ENCODE measurements at regions not wholly inside any gene's neighbourhood (a gene's known extent, or its start where the extent isn't known, plus 50 kb on each side); places are given as distances from the start of the nearest gene placed in this dataset.

GRCh38 chr3:17836919-17837318 is 94.5 kb upstream of the TBC1D5 start:
- H3K27me3 ChIP-seq (ENCODE audit: low read length) = no peaks in the 10 kb centered on the region
- H3K4me2 ChIP-seq (ENCODE audit: low read depth, low read length, poor library complexity, severe bottlenecking) = no peak overlapping the region
- H3K79me2 ChIP-seq (ENCODE audit: insufficient read depth, low read length) = no peaks in the 10 kb centered on the region
- TF ChIP-seq, protein P1, sequence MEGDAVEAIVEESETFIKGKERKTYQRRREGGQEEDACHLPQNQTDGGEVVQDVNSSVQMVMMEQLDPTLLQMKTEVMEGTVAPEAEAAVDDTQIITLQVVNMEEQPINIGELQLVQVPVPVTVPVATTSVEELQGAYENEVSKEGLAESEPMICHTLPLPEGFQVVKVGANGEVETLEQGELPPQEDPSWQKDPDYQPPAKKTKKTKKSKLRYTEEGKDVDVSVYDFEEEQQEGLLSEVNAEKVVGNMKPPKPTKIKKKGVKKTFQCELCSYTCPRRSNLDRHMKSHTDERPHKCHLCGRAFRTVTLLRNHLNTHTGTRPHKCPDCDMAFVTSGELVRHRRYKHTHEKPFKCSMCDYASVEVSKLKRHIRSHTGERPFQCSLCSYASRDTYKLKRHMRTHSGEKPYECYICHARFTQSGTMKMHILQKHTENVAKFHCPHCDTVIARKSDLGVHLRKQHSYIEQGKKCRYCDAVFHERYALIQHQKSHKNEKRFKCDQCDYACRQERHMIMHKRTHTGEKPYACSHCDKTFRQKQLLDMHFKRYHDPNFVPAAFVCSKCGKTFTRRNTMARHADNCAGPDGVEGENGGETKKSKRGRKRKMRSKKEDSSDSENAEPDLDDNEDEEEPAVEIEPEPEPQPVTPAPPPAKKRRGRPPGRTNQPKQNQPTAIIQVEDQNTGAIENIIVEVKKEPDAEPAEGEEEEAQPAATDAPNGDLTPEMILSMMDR (IDR thresholded peaks at IDR 0.05; ENCODE audit: insufficient read depth, low read length, poor library complexity, severe bottlenecking) = no peak
- no peak for TF ChIP-seq EZH2phosphoT487 (conservative IDR thresholded peaks at IDR 0.05; ENCODE audit: low read length)
- no peaks in the 10 kb centered on the region for H3K9me2 ChIP-seq (replicated peaks; ENCODE audit: insufficient read depth, low read length)
- H2AFZ ChIP-seq (ENCODE audit: low read depth, low read length, severe bottlenecking) = no peak overlapping the region
- no peak overlapping the region for H3K4me3 ChIP-seq (ENCODE audit: insufficient read depth, low read length, poor library complexity, severe bottlenecking)
- no peak overlapping the region for H3K9ac ChIP-seq (ENCODE audit: low read length)
- H3K36me3 ChIP-seq (ENCODE audit: low read length) = no peaks in the 10 kb centered on the region
- H3F3A ChIP-seq (ENCODE audit: insufficient read depth) = no peaks in the 10 kb centered on the region
- H3K9me3 ChIP-seq (ENCODE audit: insufficient read depth, low read length) = no peaks in the 10 kb centered on the region
- H4K20me1 ChIP-seq (ENCODE audit: low read depth, low read length) = no peaks in the 10 kb centered on the region
- no peak overlapping the region for H3K27ac ChIP-seq (ENCODE audit: low read depth, low read length)

DNA sequence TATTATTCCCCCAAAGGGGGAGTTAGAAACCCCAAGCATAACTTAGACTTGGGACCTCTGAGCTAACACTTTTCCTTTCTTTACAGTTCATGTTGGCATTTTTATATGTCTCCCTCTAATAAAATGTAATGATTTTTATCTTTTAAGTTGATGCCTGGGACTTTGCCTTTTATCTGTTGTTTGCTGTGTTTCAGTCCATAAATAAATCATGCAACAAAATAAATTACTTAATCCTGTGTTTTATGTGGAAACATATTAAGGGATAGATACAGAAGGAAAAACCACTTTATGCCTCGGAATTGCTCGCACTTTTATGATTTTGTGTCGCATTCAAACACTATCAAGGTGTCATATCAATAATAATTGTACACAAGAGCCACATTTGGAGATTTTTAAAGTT is 93.7 kb upstream of the TBC1D5 start:
- H4K20me1 ChIP-seq (ENCODE audit: low read depth, low read length) = no peaks in the 10 kb centered on the region
- H3K9ac ChIP-seq (ENCODE audit: low read length) = no peak overlapping the region
- no peaks in the 10 kb centered on the region for H3K9me3 ChIP-seq (ENCODE audit: insufficient read depth, low read length)
- no peak overlapping the region for H2AFZ ChIP-seq (ENCODE audit: low read depth, low read length, severe bottlenecking)
- no peaks in the 10 kb centered on the region for H3F3A ChIP-seq (ENCODE audit: insufficient read depth)
- no peaks in the 10 kb centered on the region for H3K79me2 ChIP-seq (ENCODE audit: insufficient read depth, low read length)
- no peak overlapping the region for H3K4me2 ChIP-seq (ENCODE audit: low read depth, low read length, poor library complexity, severe bottlenecking)
- no peaks in the 10 kb centered on the region for H3K27me3 ChIP-seq (ENCODE audit: low read length)
- H3K36me3 ChIP-seq (ENCODE audit: low read length) = no peaks in the 10 kb centered on the region
- TF ChIP-seq, protein P1 (IDR thresholded peaks at IDR 0.05; ENCODE audit: insufficient read depth, low read length, poor library complexity, severe bottlenecking) = no peak
- TF ChIP-seq EZH2phosphoT487 (conservative IDR thresholded peaks at IDR 0.05; ENCODE audit: low read length) = no peak
- no peaks in the 10 kb centered on the region for H3K9me2 ChIP-seq (replicated peaks; ENCODE audit: insufficient read depth, low read length)
- no peak overlapping the region for H3K27ac ChIP-seq (ENCODE audit: low read depth, low read length)
- H3K4me3 ChIP-seq (ENCODE audit: insufficient read depth, low read length, poor library complexity, severe bottlenecking) = no peak overlapping the region

GRCh38 chr3:17833786-17834559 is 91.5 kb upstream of the TBC1D5 start:
- Histone ChIP-seq H3K4me2 (ENCODE audit: low read depth, low read length, poor library complexity, severe bottlenecking) (no peak overlapping the region), H3K36me3 (ENCODE audit: low read length) (no peaks in the 10 kb centered on the region), H3K9me2 (replicated peaks; ENCODE audit: insufficient read depth, low read length) (no peaks in the 10 kb centered on the region), H2AFZ (ENCODE audit: low read depth, low read length, severe bottlenecking) (no peak overlapping the region), H3K79me2 (ENCODE audit: insufficient read depth, low read length) (no peaks in the 10 kb centered on the region), H3K27me3 (ENCODE audit: low read length) (no peaks in the 10 kb centered on the region), H3K4me3 (ENCODE audit: insufficient read depth, low read length, poor library complexity, severe bottlenecking) (no peak overlapping the region), H4K20me1 (ENCODE audit: low read depth, low read length) (no peaks in the 10 kb centered on the region), H3F3A (ENCODE audit: insufficient read depth) (no peaks in the 10 kb centered on the region), H3K27ac (ENCODE audit: low read depth, low read length) (no peak overlapping the region), H3K9ac (ENCODE audit: low read length) (no peak overlapping the region), H3K9me3 (ENCODE audit: insufficient read depth, low read length) (no peaks in the 10 kb centered on the region)
- no peak for TF ChIP-seq EZH2phosphoT487 (conservative IDR thresholded peaks at IDR 0.05; ENCODE audit: low read length)
- TF ChIP-seq, protein P1 (IDR thresholded peaks at IDR 0.05; ENCODE audit: insufficient read depth, low read length, poor library complexity, severe bottlenecking) = no peak

All from SU-DHL-6 (cell line).